Lower lobe of right lung (tissue), 2 donors: ENCODE measurements at regions not wholly inside any gene's neighbourhood (a gene's known extent, or its start where the extent isn't known, plus 50 kb on each side); places are given as distances from the start of the nearest gene placed in this dataset.
"Not testable (repeated sequence)": the region's sequence is repeated elsewhere in the genome, so short reads cannot be mapped to it uniquely, and the experiment has no call there.

Experiments used
- ATAC-seq, 2 donors: fragments of 200-7000 bp; cut with Tn5 transposase; one replicate each; pipeline ENCODE4 v1.9.1; 2020 to 2022; ENCODE audit warnings: mild to moderate bottlenecking in 2 of 2, moderate library complexity in 2 of 2
- DNase-seq: peaks from one replicate; pipeline ENCODE4 v3.0.0-alpha.2; 2020
- H3K27ac ChIP-seq: fragments of 200-600 bp; one replicate; pipeline ENCODE4 v1.8.0; 2022
- H3K27me3 ChIP-seq: fragments of 200-600 bp; one replicate; pipeline ENCODE4 v1.8.0; 2022; ENCODE audit warnings: low read depth
- H3K36me3 ChIP-seq: fragments of 200-600 bp; one replicate; pipeline ENCODE4 v1.8.0; 2022; ENCODE audit warnings: mild to moderate bottlenecking
- H3K4me1 ChIP-seq: fragments of 200-600 bp; one replicate; pipeline ENCODE4 v1.8.0; 2022
- H3K4me3 ChIP-seq: fragments of 200-600 bp; one replicate; pipeline ENCODE4 v1.8.0; 2022; ENCODE audit warnings: mild to moderate bottlenecking
- H3K9me3 ChIP-seq: fragments of 200-600 bp; one replicate; pipeline ENCODE4 v1.8.0; 2022
- CTCF ChIP-seq: fragments of 200-600 bp; IDR thresholded peaks from one replicate; pipeline ENCODE4 v1.8.0; 2022; ENCODE audit warnings: antibody characterized with exemption, mild to moderate bottlenecking
- intact Hi-C: fragments of 100-400 bp; cut with DNase I; formaldehyde crosslinking; loops from one replicate; pipeline ENCODE4 v1.11.0; 2022
- donor health status: DM: no; HTN: yes; CAD: no; lungs with severe emphysema.

- Histone ChIP-seq H3K9me3 (no peaks in the 10 kb centered on the region), H3K36me3 (no peaks in the 10 kb centered on the region), H3K27ac (no peak overlapping the region), H3K4me1 (no peaks in the 10 kb centered on the region), H3K27me3 (no peaks in the 10 kb centered on the region), H3K4me3 (no peak overlapping the region)
- intact Hi-C loops = no loop called here
- no peak for TF ChIP-seq CTCF
- ATAC-seq (no peak), DNase-seq (no peak)
Observed at GRCh38 chr2:173513107-173513727, 158.5 kb downstream of the CDCA7 start.

- DNase-seq (no peak), ATAC-seq (no peak)
- Histone ChIP-seq H3K27ac (no peak overlapping the region), H3K36me3 (no peaks in the 10 kb centered on the region), H3K27me3 (no peaks in the 10 kb centered on the region), H3K4me3 (no peak overlapping the region), H3K4me1 (no peaks in the 10 kb centered on the region), H3K9me3 (no peaks in the 10 kb centered on the region)
- no peak for TF ChIP-seq CTCF
- intact Hi-C loops = no loop called here
Observed at GRCh38 chr2:173520918-173521317, 166.2 kb downstream of the CDCA7 start.

GRCh38 chr2:173521450-173522192 lies 166.9 kb downstream of the CDCA7 start:
- no peak for ATAC-seq

GRCh38 chr2:173523497-173523896 lies 168.8 kb downstream of the CDCA7 start:
- Histone ChIP-seq H3K36me3 (no peaks in the 10 kb centered on the region), H3K9me3 (no peaks in the 10 kb centered on the region), H3K27ac (no peak overlapping the region), H3K4me1 (no peaks in the 10 kb centered on the region), H3K4me3 (no peak overlapping the region), H3K27me3 (no peaks in the 10 kb centered on the region)
- intact Hi-C loops = no loop called here
- peak in 1 of 2 donors; percentile 78 for ATAC-seq
- DNase-seq = no peak
- TF ChIP-seq CTCF = no peak

More at GRCh38 chr2:173521450-173522192, 166.9 kb downstream of the CDCA7 start:
- H3K9me3 ChIP-seq = no peaks in the 10 kb centered on the region
- DNase-seq = no peak
- intact Hi-C loops = no loop called here
- H3K27me3 ChIP-seq = no peaks in the 10 kb centered on the region
- no peak overlapping the region for H3K4me3 ChIP-seq
- H3K4me1 ChIP-seq = no peaks in the 10 kb centered on the region
- no peaks in the 10 kb centered on the region for H3K36me3 ChIP-seq
- H3K27ac ChIP-seq = no peak overlapping the region
- TF ChIP-seq CTCF = no peak

- peak; percentile 16 to 76 for ATAC-seq
- no peak for TF ChIP-seq CTCF
- Histone ChIP-seq H3K4me1 (no peaks in the 10 kb centered on the region), H3K27me3 (no peaks in the 10 kb centered on the region), H3K27ac (no peak overlapping the region), H3K36me3 (no peaks in the 10 kb centered on the region), H3K9me3 (no peaks in the 10 kb centered on the region), H3K4me3 (no peak overlapping the region)
- no peak for DNase-seq
- intact Hi-C loops = no loop called here
Observed at GRCh38 chr2:173524256-173524955, 169.7 kb downstream of the CDCA7 start.

GRCh38 chr2:173532732-173533531 lies 178.3 kb downstream of the CDCA7 start:
- intact Hi-C loops, DNase-seq, ATAC-seq: not testable (repeated sequence)

More at GRCh38 chr2:173532732-173533531, 178.3 kb downstream of the CDCA7 start:
- not testable (repeated sequence) for H3K27me3 ChIP-seq, H3K4me1 ChIP-seq, H3K9me3 ChIP-seq, H3K4me3 ChIP-seq, H3K27ac ChIP-seq, H3K36me3 ChIP-seq
